ENCODE measurements at regions not wholly inside any gene's neighbourhood (a gene's known extent, or its start where the extent isn't known, plus 50 kb on each side); places are given as distances from the start of the nearest gene placed in this dataset.

DNA sequence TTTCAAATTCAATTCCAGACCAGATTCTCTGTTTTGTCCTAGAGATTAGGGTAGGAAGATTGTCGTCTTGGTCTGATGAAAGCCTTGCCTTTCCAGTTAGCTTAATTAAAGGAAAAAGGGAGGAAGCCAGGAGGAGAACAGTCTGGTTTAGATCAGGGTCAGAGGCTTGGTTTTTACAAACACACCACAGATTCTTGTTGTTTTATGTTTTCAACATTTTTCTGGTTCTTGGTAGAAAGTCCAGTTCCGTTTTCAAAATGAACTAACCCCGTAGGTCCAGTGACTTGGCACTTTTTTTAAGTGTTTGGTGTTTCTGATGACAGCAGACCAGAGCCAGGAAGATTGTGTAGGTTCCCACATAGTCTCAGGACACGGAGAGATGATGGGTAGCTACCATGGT, 167.1 kb upstream of the INHBA start:
- intact Hi-C loops (cut with DNase I; ENCODE audit: low total_unique reads), result no loop called here
- H3K9me3 ChIP-seq, result no peaks in the 10 kb centered on the region
- peak overlapping the region in 1 of 2 donors; percentile 36 for H3K27ac ChIP-seq
- H3K27me3 ChIP-seq, result no peaks in the 10 kb centered on the region
- no peaks in the 10 kb centered on the region for H3K4me1 ChIP-seq
- no peak overlapping the region for H3K4me3 ChIP-seq
- DNase-seq, result no peak
- 39 to 45% methylated on average over 4 of the region's 4 CpGs for WGBS, 2 donors
- no peak for TF ChIP-seq POLR2A (IDR thresholded peaks at IDR 0.05)
- TF ChIP-seq CTCF (IDR thresholded peaks at IDR 0.05), result no peak
- no peaks in the 10 kb centered on the region for H3K36me3 ChIP-seq (ENCODE audit: low read depth, missing control alignments)

- H3K9me3 ChIP-seq, result no peaks in the 10 kb centered on the region
- intact Hi-C loops (cut with DNase I; ENCODE audit: low total_unique reads), result no loop called here
- no peaks in the 10 kb centered on the region for H3K4me1 ChIP-seq
- H3K36me3 ChIP-seq (ENCODE audit: low read depth, missing control alignments), result no peaks in the 10 kb centered on the region
- no peak overlapping the region for H3K27ac ChIP-seq
- no peaks in the 10 kb centered on the region for H3K27me3 ChIP-seq
- DNase-seq, result no peak
- no peak overlapping the region for H3K4me3 ChIP-seq
- TF ChIP-seq CTCF (IDR thresholded peaks at IDR 0.05) (no peak), POLR2A (IDR thresholded peaks at IDR 0.05) (no peak)
- 48 to 52% methylated on average over 3 of the region's 3 CpGs for WGBS, 2 donors
Measured at GRCh38 chr7:41869596-41869995, 166.7 kb upstream of the INHBA start.

DNA sequence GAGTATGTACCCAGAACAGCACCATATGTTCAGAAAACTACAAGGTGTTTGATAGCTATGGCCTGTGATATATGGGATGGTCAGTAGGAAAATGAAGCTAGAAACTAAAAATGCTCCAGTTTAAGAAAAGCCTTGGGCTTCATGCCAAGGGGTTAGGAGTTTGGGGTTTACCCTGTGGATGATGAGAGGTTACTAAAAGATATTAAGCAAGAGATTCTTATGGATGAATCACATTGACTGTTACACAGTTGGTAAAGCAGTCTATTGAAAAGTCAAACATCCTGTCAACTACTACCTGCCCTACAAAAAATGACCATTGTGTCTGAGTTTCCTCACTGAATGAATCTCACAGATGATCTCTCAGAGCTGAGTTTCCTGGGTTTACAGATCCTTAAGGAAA, 166.2 kb upstream of the INHBA start:
- Histone ChIP-seq H3K36me3 (ENCODE audit: low read depth, missing control alignments) (no peaks in the 10 kb centered on the region), H3K4me3 (no peak overlapping the region), H3K4me1 (no peaks in the 10 kb centered on the region), H3K27ac (no peak overlapping the region), H3K9me3 (no peaks in the 10 kb centered on the region), H3K27me3 (no peaks in the 10 kb centered on the region)
- DNase-seq, result no peak
- TF ChIP-seq POLR2A (IDR thresholded peaks at IDR 0.05) (no peak), CTCF (IDR thresholded peaks at IDR 0.05) (no peak)
- intact Hi-C loops (cut with DNase I; ENCODE audit: low total_unique reads), result no loop called here

GRCh38 chr7:41867639-41868280, 164.9 kb upstream of the INHBA start:
- no peak for DNase-seq
- H3K36me3 ChIP-seq (ENCODE audit: low read depth, missing control alignments), result no peaks in the 10 kb centered on the region

More at GRCh38 chr7:41867639-41868280, 164.9 kb upstream of the INHBA start:
- no peak for TF ChIP-seq POLR2A (IDR thresholded peaks at IDR 0.05)
- no peak for TF ChIP-seq CTCF (IDR thresholded peaks at IDR 0.05)
- no peaks in the 10 kb centered on the region for H3K4me1 ChIP-seq
- H3K4me3 ChIP-seq, result no peak overlapping the region
- WGBS, 2 donors, result 68 to 72% methylated on average over 2 of the region's 2 CpGs
- H3K9me3 ChIP-seq, result no peaks in the 10 kb centered on the region
- H3K27me3 ChIP-seq, result no peaks in the 10 kb centered on the region
- no peak overlapping the region for H3K27ac ChIP-seq
- intact Hi-C loops (cut with DNase I; ENCODE audit: low total_unique reads), result no loop called here
